ENCODE measurements at regions not wholly inside any gene's neighbourhood (a gene's known extent, or its start where the extent isn't known, plus 50 kb on each side); places are given as distances from the start of the nearest gene placed in this dataset.
"Not testable (repeated sequence)": the region's sequence is repeated elsewhere in the genome, so short reads cannot be mapped to it uniquely, and the experiment has no call there.

GRCh38 chr21:9783587-9783986, 737.8 kb upstream of the TPTE start:
- not testable (repeated sequence) for TF ChIP-seq POLR2A (IDR thresholded peaks at IDR 0.05)
- TF ChIP-seq, protein P1, sequence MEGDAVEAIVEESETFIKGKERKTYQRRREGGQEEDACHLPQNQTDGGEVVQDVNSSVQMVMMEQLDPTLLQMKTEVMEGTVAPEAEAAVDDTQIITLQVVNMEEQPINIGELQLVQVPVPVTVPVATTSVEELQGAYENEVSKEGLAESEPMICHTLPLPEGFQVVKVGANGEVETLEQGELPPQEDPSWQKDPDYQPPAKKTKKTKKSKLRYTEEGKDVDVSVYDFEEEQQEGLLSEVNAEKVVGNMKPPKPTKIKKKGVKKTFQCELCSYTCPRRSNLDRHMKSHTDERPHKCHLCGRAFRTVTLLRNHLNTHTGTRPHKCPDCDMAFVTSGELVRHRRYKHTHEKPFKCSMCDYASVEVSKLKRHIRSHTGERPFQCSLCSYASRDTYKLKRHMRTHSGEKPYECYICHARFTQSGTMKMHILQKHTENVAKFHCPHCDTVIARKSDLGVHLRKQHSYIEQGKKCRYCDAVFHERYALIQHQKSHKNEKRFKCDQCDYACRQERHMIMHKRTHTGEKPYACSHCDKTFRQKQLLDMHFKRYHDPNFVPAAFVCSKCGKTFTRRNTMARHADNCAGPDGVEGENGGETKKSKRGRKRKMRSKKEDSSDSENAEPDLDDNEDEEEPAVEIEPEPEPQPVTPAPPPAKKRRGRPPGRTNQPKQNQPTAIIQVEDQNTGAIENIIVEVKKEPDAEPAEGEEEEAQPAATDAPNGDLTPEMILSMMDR (IDR thresholded peaks at IDR 0.05) = not testable (repeated sequence)

Data from esophagus squamous epithelium (tissue), 4 donors.